ENCODE measurements at regions not wholly inside any gene's neighbourhood (a gene's known extent, or its start where the extent isn't known, plus 50 kb on each side); places are given as distances from the start of the nearest gene placed in this dataset.

GRCh38 chr21:38912789-38913119, 107.0 kb downstream of the ETS2 start:
- DNase-seq (ENCODE audit: low spot score, unreplicated experiment) = no peak
- Mint-ChIP-seq H3K27ac (no peak overlapping the region), H3K27me3 (peaks cover 11% of the 10 kb centered on the region), H3K4me1 (ENCODE audit: low read depth) (peaks cover 16% of the 10 kb centered on the region), H3K4me3 (ENCODE audit: low read depth) (no peak overlapping the region), H3K9me3 (ENCODE audit: low read depth) (no peaks in the 10 kb centered on the region), H3K36me3 (ENCODE audit: insufficient read depth) (no peaks in the 10 kb centered on the region)
- TF ChIP-seq CTCF (IDR thresholded peaks at IDR 0.05; ENCODE audit: unreplicated experiment) = no peak

DNA sequence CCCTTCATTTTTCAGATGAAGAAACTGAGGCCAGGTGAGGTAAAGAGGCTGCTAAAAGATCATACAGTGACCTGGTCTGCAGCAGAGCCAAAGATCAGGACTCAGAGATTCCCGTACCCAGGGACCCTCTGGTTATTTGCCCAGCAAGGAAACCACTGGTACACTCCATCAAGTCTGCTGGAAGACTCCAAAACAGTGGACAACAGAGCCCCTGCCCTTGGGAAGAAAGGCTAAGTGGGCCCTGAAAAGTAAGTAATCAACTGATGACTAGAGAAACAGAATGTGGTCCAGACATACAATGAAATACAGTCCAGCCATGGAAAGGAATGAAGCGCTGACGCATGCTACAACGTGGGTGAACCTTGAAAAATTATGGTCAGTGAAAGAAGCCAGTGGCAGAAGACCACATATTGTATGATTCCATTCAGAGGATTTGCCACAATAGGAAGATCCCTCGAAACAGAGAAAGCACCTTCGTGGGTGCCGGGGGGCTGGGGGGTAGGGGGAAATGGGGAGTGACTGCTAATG, 106.4 kb downstream of the ETS2 start:
- Mint-ChIP-seq H3K27me3 (peaks cover 15% of the 10 kb centered on the region), H3K36me3 (ENCODE audit: insufficient read depth) (no peaks in the 10 kb centered on the region), H3K4me1 (ENCODE audit: low read depth) (peaks cover 17% of the 10 kb centered on the region), H3K27ac (no peak overlapping the region), H3K4me3 (ENCODE audit: low read depth) (no peak overlapping the region), H3K9me3 (ENCODE audit: low read depth) (no peaks in the 10 kb centered on the region)
- no peak for TF ChIP-seq CTCF (IDR thresholded peaks at IDR 0.05; ENCODE audit: unreplicated experiment)
- no peak for DNase-seq (ENCODE audit: low spot score, unreplicated experiment)

DNA sequence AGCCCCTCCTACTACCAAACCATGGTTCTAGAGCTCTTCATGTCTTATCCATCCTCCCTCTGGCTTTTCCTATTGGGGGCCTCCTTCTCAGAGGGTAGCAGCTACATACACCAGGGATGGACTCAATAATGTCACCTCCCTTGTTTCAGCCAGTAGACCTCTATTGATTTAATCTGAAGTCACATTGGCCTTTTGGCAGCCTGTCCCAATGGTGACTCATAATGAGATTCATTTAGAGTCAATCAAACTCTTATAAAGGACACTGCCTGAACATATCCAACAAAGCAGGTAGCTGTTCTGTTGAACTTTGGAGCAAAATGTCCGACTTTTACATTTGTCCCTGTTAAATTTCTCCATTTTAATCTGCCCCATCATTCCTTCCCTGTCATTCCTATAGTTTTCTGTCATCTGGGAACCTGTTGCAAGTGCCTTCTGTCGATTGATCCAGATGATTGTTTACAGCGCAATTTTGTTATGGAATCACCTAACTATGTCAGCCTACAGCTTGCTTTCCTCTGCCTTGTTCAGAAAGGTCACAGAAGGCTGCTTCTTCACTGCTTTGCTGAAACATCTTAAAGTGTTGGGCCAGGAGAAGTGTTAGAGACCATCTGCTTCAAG, 105.9 kb downstream of the ETS2 start:
- Mint-ChIP-seq H3K9me3 (ENCODE audit: low read depth) (no peaks in the 10 kb centered on the region), H3K4me1 (ENCODE audit: low read depth) (peaks cover 16% of the 10 kb centered on the region), H3K4me3 (ENCODE audit: low read depth) (no peak overlapping the region), H3K27ac (no peak overlapping the region), H3K27me3 (peaks cover 15% of the 10 kb centered on the region), H3K36me3 (ENCODE audit: insufficient read depth) (no peaks in the 10 kb centered on the region)
- no peak for TF ChIP-seq CTCF (IDR thresholded peaks at IDR 0.05; ENCODE audit: unreplicated experiment)
- no peak for DNase-seq (ENCODE audit: low spot score, unreplicated experiment)

GRCh38 chr21:38910390-38911067, 104.8 kb downstream of the ETS2 start:
- no peak overlapping the region for H3K4me3 Mint-ChIP-seq (ENCODE audit: low read depth)
- peaks cover 10% of the 10 kb centered on the region for H3K4me1 Mint-ChIP-seq (ENCODE audit: low read depth)
- no peak for DNase-seq (ENCODE audit: low spot score, unreplicated experiment)
- no peak overlapping the region for H3K27ac Mint-ChIP-seq
- H3K27me3 Mint-ChIP-seq = peaks cover 15% of the 10 kb centered on the region
- TF ChIP-seq CTCF (IDR thresholded peaks at IDR 0.05; ENCODE audit: unreplicated experiment) = no peak
- no peaks in the 10 kb centered on the region for H3K9me3 Mint-ChIP-seq (ENCODE audit: low read depth)
- H3K36me3 Mint-ChIP-seq (ENCODE audit: insufficient read depth) = no peaks in the 10 kb centered on the region

- Mint-ChIP-seq H3K36me3 (ENCODE audit: insufficient read depth) (no peaks in the 10 kb centered on the region), H3K9me3 (ENCODE audit: low read depth) (no peaks in the 10 kb centered on the region)
Measured at GRCh38 chr21:38909929-38910328, 104.2 kb downstream of the ETS2 start.

More at GRCh38 chr21:38909929-38910328, 104.2 kb downstream of the ETS2 start:
- peaks cover 15% of the 10 kb centered on the region for H3K27me3 Mint-ChIP-seq
- no peak overlapping the region for H3K27ac Mint-ChIP-seq
- no peak for DNase-seq (ENCODE audit: low spot score, unreplicated experiment)
- TF ChIP-seq CTCF (IDR thresholded peaks at IDR 0.05; ENCODE audit: unreplicated experiment) = no peak
- H3K4me3 Mint-ChIP-seq (ENCODE audit: low read depth) = no peak overlapping the region
- peaks cover 10% of the 10 kb centered on the region for H3K4me1 Mint-ChIP-seq (ENCODE audit: low read depth)

Data from progenitor cell of endocrine pancreas (in vitro differentiated cells).